HG02610 (cell line): ENCODE measurements at regions not wholly inside any gene's neighbourhood (a gene's known extent, or its start where the extent isn't known, plus 50 kb on each side); places are given as distances from the start of the nearest gene placed in this dataset.
"Not testable (repeated sequence)": the region's sequence is repeated elsewhere in the genome, so short reads cannot be mapped to it uniquely, and the experiment has no call there.

Source experiments
- ATAC-seq: cut with Tn5 transposase; IDR thresholded peaks from one replicate; pipeline ENCODE4 v1.9.1; 2021; ENCODE audit warnings: mild to moderate bottlenecking, moderate library complexity; ENCODE audit not compliant: unreplicated experiment

GRCh38 chr3:130800829-130801228, 54.2 kb upstream of the PIK3R4 start:
- ATAC-seq = no peak

DNA sequence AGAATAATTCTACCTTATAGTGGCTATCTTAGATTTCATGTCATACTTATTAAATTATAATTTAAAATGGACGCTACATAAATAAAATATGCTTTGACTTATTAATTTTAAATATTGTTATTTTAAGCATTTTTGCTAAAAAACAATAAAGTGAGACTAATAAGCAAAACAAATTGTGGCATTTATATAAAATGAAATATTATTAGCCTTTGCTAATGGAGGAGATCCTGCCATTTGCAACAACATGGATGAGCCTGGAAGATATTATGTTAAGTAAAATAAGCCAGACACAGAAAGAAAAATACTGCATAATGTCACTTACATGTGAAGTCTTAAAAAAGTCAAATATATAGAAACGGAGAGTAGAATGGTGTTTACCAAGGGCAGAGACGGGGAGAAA, 54.8 kb upstream of the PIK3R4 start:
- ATAC-seq = no peak

GRCh38 chr3:130811557-130811956, 64.9 kb upstream of the PIK3R4 start:
- no peak for ATAC-seq

GRCh38 chr3:130814691-130815472, 68.3 kb upstream of the PIK3R4 start:
- no peak for ATAC-seq

- ATAC-seq = no peak
These were observed 70.2 kb upstream of the PIK3R4 start for GRCh38 chr3:130816561-130817445.

DNA sequence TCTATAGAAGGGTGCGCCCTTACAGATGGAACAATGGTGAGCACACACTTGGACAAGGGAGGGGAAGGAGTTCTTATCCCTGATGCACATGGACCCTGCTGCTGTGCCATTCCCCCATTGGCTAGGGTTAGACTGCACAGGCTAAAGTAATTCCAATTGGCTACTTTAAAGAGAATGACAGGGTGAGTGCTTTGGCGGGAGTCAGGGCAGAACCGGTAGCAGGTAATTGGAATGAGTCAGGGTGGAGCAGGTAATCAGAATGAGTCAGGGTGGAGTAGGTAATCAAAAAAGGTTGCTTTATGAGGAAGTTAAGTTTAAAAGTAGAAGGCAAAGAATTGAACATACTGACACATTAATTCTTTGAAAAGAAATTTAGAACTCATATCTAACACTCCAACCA, 71.4 kb upstream of the PIK3R4 start:
- not testable (repeated sequence) for ATAC-seq

DNA sequence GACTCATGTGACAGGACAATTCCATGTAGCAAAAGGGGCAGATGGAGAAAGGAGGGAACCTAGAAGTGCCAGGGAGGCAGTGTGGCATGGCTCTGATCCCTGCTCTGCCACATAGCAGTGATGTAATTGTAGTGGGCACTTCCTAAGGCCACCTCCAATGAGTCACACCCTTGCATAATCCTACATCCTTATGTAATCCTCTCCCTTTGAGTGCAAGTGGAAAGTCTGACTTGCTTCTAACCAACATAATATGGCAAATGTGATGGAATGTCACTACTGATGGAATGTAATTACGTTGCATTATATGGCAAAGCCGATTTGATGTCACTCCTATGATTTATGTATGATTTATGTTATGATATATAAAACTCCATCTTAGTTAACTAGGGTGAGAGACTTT, 72.9 kb upstream of the ATP2C1 start:
- no peak for ATAC-seq

GRCh38 chr3:130821806-130822205, 72.1 kb upstream of the ATP2C1 start:
- no peak for ATAC-seq

DNA sequence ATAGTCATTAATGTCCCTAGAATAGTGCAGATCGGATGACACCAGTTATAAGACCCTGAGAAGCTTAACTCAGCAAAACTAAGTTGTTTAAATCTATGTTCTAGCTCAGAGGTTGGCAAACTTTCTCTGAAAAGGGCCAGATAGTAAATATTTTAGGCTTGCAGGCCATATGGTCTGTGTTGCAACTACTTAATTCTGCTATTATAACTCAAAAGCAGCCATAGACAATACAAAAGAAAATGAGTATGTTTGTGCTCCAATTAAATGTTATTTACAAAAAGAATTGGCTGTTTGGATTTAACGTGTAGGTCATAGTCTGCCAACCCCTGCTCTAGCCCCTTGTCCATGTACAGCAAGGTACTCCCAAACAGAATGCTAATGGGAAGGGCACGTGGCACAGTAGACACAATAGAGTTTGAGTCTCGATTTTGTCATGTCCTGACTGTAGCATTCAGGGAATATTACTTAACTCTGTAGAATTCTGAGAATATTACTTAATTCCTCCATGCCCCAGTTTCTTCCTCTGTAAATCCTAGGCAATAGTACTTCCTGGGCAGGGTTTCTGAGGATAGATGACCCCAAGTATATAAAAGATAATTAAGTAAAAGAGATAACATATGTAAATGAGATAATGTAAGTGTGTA, 70.5 kb upstream of the ATP2C1 start:
- no peak for ATAC-seq

GRCh38 chr3:130823996-130824395, 69.9 kb upstream of the ATP2C1 start:
- no peak for ATAC-seq

GRCh38 chr3:130825762-130826299, 68.1 kb upstream of the ATP2C1 start:
- ATAC-seq = no peak

DNA sequence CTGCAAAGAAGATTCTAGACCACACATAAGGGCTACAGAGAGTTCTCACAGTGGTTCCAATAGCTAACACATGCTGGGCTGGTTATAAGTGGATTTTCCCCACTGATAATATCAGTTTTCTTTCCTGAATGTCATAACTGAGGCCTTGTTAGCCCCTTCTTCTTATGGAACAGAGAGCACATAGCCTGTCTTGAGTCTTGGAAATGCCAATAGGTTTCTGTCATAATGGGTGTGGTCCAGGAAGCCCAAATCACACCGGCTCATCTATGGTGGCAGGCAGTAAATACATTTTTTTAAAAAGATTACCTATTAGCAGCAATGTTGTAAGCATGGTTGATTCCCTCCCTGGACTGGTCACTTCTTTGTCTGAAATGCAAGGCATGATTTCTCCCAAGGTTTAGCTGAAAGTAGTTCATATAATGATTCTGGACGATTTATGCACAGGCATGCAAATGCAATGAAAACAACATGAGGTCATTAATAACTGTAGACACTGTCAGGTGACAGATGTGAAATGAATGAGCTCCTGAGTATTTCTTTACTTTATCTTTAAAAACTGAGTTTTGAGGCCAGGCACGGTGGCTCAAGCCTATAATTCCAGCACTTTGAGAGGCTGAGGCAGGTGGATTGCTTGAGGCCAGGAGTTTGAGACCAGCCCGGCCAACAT, 67.2 kb upstream of the ATP2C1 start:
- ATAC-seq = no peak

DNA sequence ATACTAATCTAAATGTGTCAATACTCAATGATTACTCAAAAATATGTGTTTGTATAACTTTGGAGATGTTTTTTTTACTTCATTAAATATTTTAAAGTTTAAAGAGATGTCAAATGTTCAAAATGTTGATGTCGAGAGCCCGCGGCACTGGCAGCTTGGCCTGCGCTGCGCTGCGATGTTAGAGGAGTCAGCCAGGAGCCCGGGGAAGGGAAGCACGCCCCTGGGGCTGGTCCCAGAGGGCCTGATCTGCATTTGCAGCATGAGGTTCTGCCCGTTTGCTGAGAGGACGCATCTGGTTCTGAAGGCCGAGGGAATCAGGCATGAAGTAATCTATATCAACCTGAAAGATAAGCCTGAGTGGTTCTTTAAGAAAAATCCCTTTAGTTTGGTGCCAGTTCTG, 66.4 kb upstream of the ATP2C1 start:
- ATAC-seq = no peak

DNA sequence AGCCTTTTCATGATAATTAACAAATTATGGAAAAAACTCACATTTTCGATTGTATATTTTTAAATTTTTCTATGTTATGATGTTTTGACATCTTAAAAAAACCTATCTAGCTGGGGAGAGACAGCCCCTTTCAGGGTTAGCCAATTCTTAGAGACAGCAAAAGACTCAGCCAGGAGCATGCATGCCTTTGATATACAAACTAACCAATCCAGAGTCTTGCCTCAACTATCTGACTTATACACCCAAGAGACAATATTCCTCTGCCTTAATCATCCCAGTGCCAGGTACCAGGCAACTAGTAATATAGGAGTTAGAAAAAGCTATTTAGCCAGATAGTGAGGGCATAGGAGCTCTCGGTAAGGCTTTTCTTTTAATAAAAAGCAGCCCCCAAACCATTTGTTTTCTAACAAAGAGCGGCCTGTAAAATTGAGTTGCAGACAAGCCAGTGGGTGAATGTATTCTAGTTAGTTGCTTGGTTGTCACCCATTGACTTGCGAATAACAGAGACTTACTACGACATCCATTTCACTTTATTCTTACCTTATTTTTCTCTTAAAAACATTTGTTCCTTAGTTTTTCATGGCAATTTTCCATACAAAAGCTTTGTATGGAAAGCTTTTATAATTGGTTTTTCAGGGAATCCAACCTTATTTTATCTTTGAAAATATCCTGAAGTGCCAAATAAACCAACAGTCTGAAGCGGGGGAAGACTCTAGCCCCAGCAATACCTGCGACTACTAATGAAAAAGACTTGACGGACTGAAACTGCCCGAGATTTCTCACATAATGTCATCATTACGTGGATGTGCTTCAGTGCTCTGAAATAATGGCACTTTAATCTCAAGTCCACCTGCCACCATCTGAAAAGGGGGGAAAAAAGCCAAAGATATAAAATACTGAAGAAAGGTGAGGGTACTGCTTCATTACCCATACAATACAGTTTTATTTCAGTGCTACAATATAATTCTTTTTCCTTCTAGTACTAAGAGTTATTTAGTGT, 64.6 kb upstream of the ATP2C1 start:
- no peak for ATAC-seq

DNA sequence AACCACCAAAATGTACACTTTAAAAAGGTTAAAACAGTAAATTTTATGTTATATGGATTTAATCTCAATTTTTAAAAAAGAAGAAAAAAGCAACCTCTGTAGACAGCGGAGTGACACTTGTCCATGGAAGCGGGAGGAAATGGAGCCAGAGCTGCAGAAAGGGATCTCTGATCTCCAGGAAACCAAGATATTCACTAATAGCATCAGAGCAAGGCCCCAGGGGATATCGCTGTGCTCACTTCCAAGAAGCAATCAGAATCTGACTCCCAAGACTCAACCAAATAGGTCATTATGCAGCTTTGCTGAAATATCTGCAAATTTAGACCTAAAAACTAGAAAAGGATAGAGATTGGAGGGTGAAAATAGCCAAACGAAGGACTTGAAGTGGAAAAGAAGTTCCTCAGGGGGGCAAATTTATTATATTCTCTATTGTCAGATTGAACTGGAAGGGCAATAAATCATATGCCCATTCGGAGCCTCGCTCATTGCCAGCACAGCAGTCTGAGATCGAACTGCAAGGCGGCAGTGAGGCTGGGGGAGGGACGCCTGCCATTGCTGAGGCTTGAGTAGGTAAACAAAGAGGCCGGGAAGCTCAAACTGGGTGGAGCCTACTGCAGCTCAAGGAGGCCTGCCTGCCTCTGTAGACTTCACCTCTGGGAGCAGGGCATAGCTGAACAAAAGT, 62.0 kb upstream of the ATP2C1 start:
- no peak for ATAC-seq

- ATAC-seq = not testable (repeated sequence)
These were observed 61.5 kb upstream of the ATP2C1 start for GRCh38 chr3:130832401-130832746.

- no peak for ATAC-seq
These were observed 59.4 kb upstream of the ATP2C1 start for GRCh38 chr3:130834476-130834875.

DNA sequence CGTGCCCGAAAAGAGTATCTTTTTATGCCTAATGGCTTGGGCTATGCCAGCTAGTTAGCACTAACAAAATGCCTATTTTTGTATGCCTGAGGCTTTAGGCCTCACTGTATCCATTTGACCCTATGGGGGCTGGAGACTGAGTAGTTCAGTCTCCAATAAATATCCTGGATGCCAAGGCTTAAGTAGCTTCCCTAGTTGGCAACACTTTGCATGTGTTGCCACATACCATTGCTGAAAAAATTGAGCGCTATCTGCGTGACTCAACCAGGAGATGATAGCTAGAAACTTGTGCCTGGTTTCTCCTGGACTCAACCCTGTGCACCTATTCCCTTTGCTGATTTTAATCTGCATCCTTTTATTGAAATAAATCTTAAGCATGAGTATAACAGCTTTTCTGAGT, 58.4 kb upstream of the ATP2C1 start:
- ATAC-seq = no peak
